ENCODE measurements at regions not wholly inside any gene's neighbourhood (a gene's known extent, or its start where the extent isn't known, plus 50 kb on each side); places are given as distances from the start of the nearest gene placed in this dataset.
"Not testable (repeated sequence)": the region's sequence is repeated elsewhere in the genome, so short reads cannot be mapped to it uniquely, and the experiment has no call there.

GRCh38 chr3:76310089-76310488 is 524.7 kb upstream of the ZNF717 start:
- no peak for DNase-seq (ENCODE audit: low read depth in 4 of 4, low spot score in 3 of 4)

GRCh38 chr3:76310667-76311066 is 525.3 kb upstream of the ZNF717 start:
- DNase-seq (ENCODE audit: low read depth in 4 of 4, low spot score in 3 of 4): no peak

- DNase-seq (ENCODE audit: low read depth in 4 of 4, low spot score in 3 of 4): no peak
Measured at GRCh38 chr3:76311941-76312340, 526.6 kb upstream of the ZNF717 start.

- not testable (repeated sequence) for DNase-seq (ENCODE audit: low read depth in 4 of 4, low spot score in 3 of 4)
Measured at GRCh38 chr3:76315906-76316305, 530.6 kb upstream of the ZNF717 start.

GRCh38 chr3:76321614-76322013 is 536.3 kb upstream of the ZNF717 start:
- DNase-seq (ENCODE audit: low read depth in 4 of 4, low spot score in 3 of 4): no peak

- DNase-seq (ENCODE audit: low read depth in 4 of 4, low spot score in 3 of 4): no peak
Measured at GRCh38 chr3:76324101-76324500, 538.8 kb upstream of the ZNF717 start.

- DNase-seq (ENCODE audit: low read depth in 4 of 4, low spot score in 3 of 4): no peak
Measured at GRCh38 chr3:76345878-76346277, 560.5 kb upstream of the ZNF717 start.

GRCh38 chr3:76346690-76347089 is 561.3 kb upstream of the ZNF717 start:
- no peak for DNase-seq (ENCODE audit: low read depth in 4 of 4, low spot score in 3 of 4)

- DNase-seq (ENCODE audit: low read depth in 4 of 4, low spot score in 3 of 4): no peak
Measured at GRCh38 chr3:76349715-76350480, 564.5 kb upstream of the ZNF717 start.

GRCh38 chr3:76352051-76352450 is 566.7 kb upstream of the ZNF717 start:
- no peak for DNase-seq (ENCODE audit: low read depth in 4 of 4, low spot score in 3 of 4)

GRCh38 chr3:76352511-76353284 is 567.3 kb upstream of the ZNF717 start:
- no peak for DNase-seq (ENCODE audit: low read depth in 4 of 4, low spot score in 3 of 4)

GRCh38 chr3:76353683-76354082 is 568.3 kb upstream of the ZNF717 start:
- no peak for DNase-seq (ENCODE audit: low read depth in 4 of 4, low spot score in 3 of 4)

GRCh38 chr3:76361010-76361409 is 575.7 kb upstream of the ZNF717 start:
- no peak for DNase-seq (ENCODE audit: low read depth in 4 of 4, low spot score in 3 of 4)

- DNase-seq (ENCODE audit: low read depth in 4 of 4, low spot score in 3 of 4): no peak
Measured at GRCh38 chr3:76362643-76363042, 577.3 kb upstream of the ZNF717 start.

- DNase-seq (ENCODE audit: low read depth in 4 of 4, low spot score in 3 of 4): no peak
Measured at GRCh38 chr3:76365275-76365674, 579.9 kb upstream of the ZNF717 start.

- no peak for DNase-seq (ENCODE audit: low read depth in 4 of 4, low spot score in 3 of 4)
Measured at GRCh38 chr3:76367281-76367680, 581.9 kb upstream of the ZNF717 start.

- DNase-seq (ENCODE audit: low read depth in 4 of 4, low spot score in 3 of 4): no peak
Measured at GRCh38 chr3:76369170-76369569, 583.8 kb upstream of the ZNF717 start.

- DNase-seq (ENCODE audit: low read depth in 4 of 4, low spot score in 3 of 4): no peak
Measured at GRCh38 chr3:76370749-76371520, 585.6 kb upstream of the ZNF717 start.

- DNase-seq (ENCODE audit: low read depth in 4 of 4, low spot score in 3 of 4): no peak
Measured at GRCh38 chr3:76372497-76372896, 587.1 kb upstream of the ZNF717 start.

- no peak for DNase-seq (ENCODE audit: low read depth in 4 of 4, low spot score in 3 of 4)
Measured at GRCh38 chr3:76377074-76377473, 591.7 kb upstream of the ZNF717 start.

GRCh38 chr3:76378789-76379188 is 593.4 kb upstream of the ZNF717 start:
- no peak for DNase-seq (ENCODE audit: low read depth in 4 of 4, low spot score in 3 of 4)

Data from left renal pelvis (tissue), 4 donors.